ENCODE measurements at regions not wholly inside any gene's neighbourhood (a gene's known extent, or its start where the extent isn't known, plus 50 kb on each side); places are given as distances from the start of the nearest gene placed in this dataset.

- Histone ChIP-seq H3K4me3 (no peak overlapping the region), H3K9ac (no peak overlapping the region), H3K27me3 (no peaks in the 10 kb centered on the region), H4K20me1 (no peaks in the 10 kb centered on the region), H3K27ac (no peak overlapping the region), H3K4me1 (no peaks in the 10 kb centered on the region), H3K9me3 (no peaks in the 10 kb centered on the region), H3K36me3 (no peaks in the 10 kb centered on the region), H3K4me2 (no peak overlapping the region)
- no peak for TF ChIP-seq Cebpa-rat (IDR thresholded peaks at IDR 0.05)
These were observed 257.7 kb upstream of the PEX5L start for GRCh38 chr3:180294282-180295027.

- Histone ChIP-seq H3K4me2 (no peak overlapping the region), H3K27me3 (no peaks in the 10 kb centered on the region), H3K27ac (no peak overlapping the region), H3K4me3 (no peak overlapping the region), H3K9me3 (no peaks in the 10 kb centered on the region), H4K20me1 (no peaks in the 10 kb centered on the region), H3K4me1 (no peaks in the 10 kb centered on the region), H3K9ac (no peak overlapping the region), H3K36me3 (no peaks in the 10 kb centered on the region)
- no peak for TF ChIP-seq Cebpa-rat (IDR thresholded peaks at IDR 0.05)
These were observed 259.1 kb upstream of the PEX5L start for GRCh38 chr3:180295811-180296210.

GRCh38 chr3:180296971-180297370 lies 260.2 kb upstream of the PEX5L start:
- Histone ChIP-seq H3K27ac (no peak overlapping the region), H3K27me3 (no peaks in the 10 kb centered on the region), H3K4me3 (no peak overlapping the region), H3K9me3 (no peaks in the 10 kb centered on the region), H3K4me1 (no peaks in the 10 kb centered on the region), H3K9ac (no peak overlapping the region), H3K4me2 (no peak overlapping the region), H4K20me1 (no peaks in the 10 kb centered on the region), H3K36me3 (no peaks in the 10 kb centered on the region)
- TF ChIP-seq Cebpa-rat (IDR thresholded peaks at IDR 0.05), result no peak

- no peaks in the 10 kb centered on the region for H4K20me1 ChIP-seq
- no peak for TF ChIP-seq Cebpa-rat (IDR thresholded peaks at IDR 0.05)
- no peaks in the 10 kb centered on the region for H3K27me3 ChIP-seq
- H3K36me3 ChIP-seq, result no peaks in the 10 kb centered on the region
- H3K9ac ChIP-seq, result no peak overlapping the region
- H3K4me1 ChIP-seq, result no peaks in the 10 kb centered on the region
- no peaks in the 10 kb centered on the region for H3K9me3 ChIP-seq
- H3K27ac ChIP-seq, result no peak overlapping the region
- H3K4me2 ChIP-seq, result no peak overlapping the region
- no peak overlapping the region for H3K4me3 ChIP-seq
These were observed 269.4 kb upstream of the PEX5L start for GRCh38 chr3:180306155-180306554.

- H3K4me3 ChIP-seq, result no peak overlapping the region
- H3K4me2 ChIP-seq, result no peak overlapping the region
- H3K9me3 ChIP-seq, result no peaks in the 10 kb centered on the region
- no peak for TF ChIP-seq Cebpa-rat (IDR thresholded peaks at IDR 0.05)
- no peaks in the 10 kb centered on the region for H3K27me3 ChIP-seq
- no peak overlapping the region for H3K9ac ChIP-seq
- no peaks in the 10 kb centered on the region for H4K20me1 ChIP-seq
- no peak overlapping the region for H3K27ac ChIP-seq
- H3K4me1 ChIP-seq, result no peaks in the 10 kb centered on the region
- no peaks in the 10 kb centered on the region for H3K36me3 ChIP-seq
These were observed 270.0 kb upstream of the PEX5L start for GRCh38 chr3:180306691-180307090.

GRCh38 chr3:180311242-180311641 lies 274.5 kb upstream of the PEX5L start:
- H3K36me3 ChIP-seq, result no peaks in the 10 kb centered on the region
- no peaks in the 10 kb centered on the region for H4K20me1 ChIP-seq
- TF ChIP-seq Cebpa-rat (IDR thresholded peaks at IDR 0.05), result no peak
- no peaks in the 10 kb centered on the region for H3K9me3 ChIP-seq
- no peak overlapping the region for H3K27ac ChIP-seq
- no peaks in the 10 kb centered on the region for H3K27me3 ChIP-seq
- H3K4me3 ChIP-seq, result no peak overlapping the region
- peaks cover 9% of the 10 kb centered on the region for H3K4me1 ChIP-seq
- H3K4me2 ChIP-seq, result no peak overlapping the region
- no peak overlapping the region for H3K9ac ChIP-seq

GRCh38 chr3:180316321-180316720 lies 279.6 kb upstream of the PEX5L start:
- Histone ChIP-seq H3K4me1 (peaks cover 17% of the 10 kb centered on the region), H3K4me3 (no peak overlapping the region), H4K20me1 (no peaks in the 10 kb centered on the region), H3K27ac (no peak overlapping the region), H3K4me2 (peak overlapping the region; percentile 28), H3K9ac (no peak overlapping the region), H3K36me3 (no peaks in the 10 kb centered on the region), H3K27me3 (no peaks in the 10 kb centered on the region), H3K9me3 (no peaks in the 10 kb centered on the region)
- TF ChIP-seq Cebpa-rat (IDR thresholded peaks at IDR 0.05), result no peak

- no peak for TF ChIP-seq Cebpa-rat (IDR thresholded peaks at IDR 0.05)
- Histone ChIP-seq H4K20me1 (no peaks in the 10 kb centered on the region), H3K4me2 (no peak overlapping the region), H3K27me3 (no peaks in the 10 kb centered on the region), H3K36me3 (no peaks in the 10 kb centered on the region), H3K27ac (no peak overlapping the region), H3K4me3 (no peak overlapping the region), H3K9me3 (no peaks in the 10 kb centered on the region), H3K9ac (no peak overlapping the region), H3K4me1 (peaks cover 17% of the 10 kb centered on the region)
These were observed 282.5 kb upstream of the TTC14 start for GRCh38 chr3:180319461-180319860.

GRCh38 chr3:180320631-180321030 lies 281.3 kb upstream of the TTC14 start:
- Histone ChIP-seq H3K4me2 (no peak overlapping the region), H3K4me3 (no peak overlapping the region), H4K20me1 (no peaks in the 10 kb centered on the region), H3K27me3 (no peaks in the 10 kb centered on the region), H3K9me3 (no peaks in the 10 kb centered on the region), H3K36me3 (no peaks in the 10 kb centered on the region), H3K27ac (no peak overlapping the region), H3K4me1 (peaks cover 14% of the 10 kb centered on the region), H3K9ac (no peak overlapping the region)
- no peak for TF ChIP-seq Cebpa-rat (IDR thresholded peaks at IDR 0.05)

- H3K36me3 ChIP-seq, result no peaks in the 10 kb centered on the region
- H3K4me2 ChIP-seq, result no peak overlapping the region
- H3K4me1 ChIP-seq, result peaks cover 5% of the 10 kb centered on the region
- no peak overlapping the region for H3K27ac ChIP-seq
- no peaks in the 10 kb centered on the region for H3K27me3 ChIP-seq
- no peak for TF ChIP-seq Cebpa-rat (IDR thresholded peaks at IDR 0.05)
- no peak overlapping the region for H3K9ac ChIP-seq
- no peak overlapping the region for H3K4me3 ChIP-seq
- no peaks in the 10 kb centered on the region for H4K20me1 ChIP-seq
- no peaks in the 10 kb centered on the region for H3K9me3 ChIP-seq
These were observed 280.4 kb upstream of the TTC14 start for GRCh38 chr3:180321534-180321933.

GRCh38 chr3:180322829-180323228 lies 279.1 kb upstream of the TTC14 start:
- Histone ChIP-seq H3K4me3 (no peak overlapping the region), H3K9ac (no peak overlapping the region), H3K4me1 (no peaks in the 10 kb centered on the region), H3K9me3 (no peaks in the 10 kb centered on the region), H3K4me2 (no peak overlapping the region), H3K27me3 (no peaks in the 10 kb centered on the region), H3K36me3 (no peaks in the 10 kb centered on the region), H4K20me1 (no peaks in the 10 kb centered on the region), H3K27ac (no peak overlapping the region)
- no peak for TF ChIP-seq Cebpa-rat (IDR thresholded peaks at IDR 0.05)

Data from BLaER1 (cell line).